AG04450 (cell line): ENCODE measurements at regions not wholly inside any gene's neighbourhood (a gene's known extent, or its start where the extent isn't known, plus 50 kb on each side); places are given as distances from the start of the nearest gene placed in this dataset.

Source experiments
- CTCF ChIA-PET: fragments of 300-600, 350-600 bp; formaldehyde crosslinking; extraction: SDS; loops from one replicate; lab custom pipeline; 2022; ENCODE audit warnings: antibody characterized with exemption, inconsistent platforms; lab: Charles Lee
- POLR2A ChIA-PET: fragments of 350-600 bp; formaldehyde crosslinking; extraction: SDS; loops from one replicate; lab custom pipeline; 2021; ENCODE audit warnings: antibody characterized with exemption, inconsistent platforms; lab: Yijun Ruan, JAX
- DNase-seq: peaks from one replicate; pipeline ENCODE4 v3.0.0-alpha.2; 2011; ENCODE audit warnings: low read depth, low spot score
- H3K27ac ChIP-seq: one replicate; pipeline ENCODE4 v1.5.1; 2012; ENCODE audit warnings: low read depth, low read length, control low read depth
- H3K27me3 ChIP-seq: one replicate; pipeline ENCODE4 v1.6.0; 2012; ENCODE audit warnings: low read length; ENCODE audit not compliant: control insufficient read depth, insufficient read depth
- H3K4me3 ChIP-seq: 2 replicates; pipeline ENCODE4 v1.5.1; 2011; ENCODE audit warnings: mild to moderate bottlenecking, low read depth, low read length, control low read depth
- H3K9me3 ChIP-seq: 2 replicates; pipeline ENCODE4 v1.5.1; 2012; ENCODE audit warnings: low read length; ENCODE audit not compliant: control insufficient read depth, insufficient read depth
- CTCF ChIP-seq: IDR thresholded peaks from 2 replicates; pipeline ENCODE4 v1.5.1; 2011; ENCODE audit warnings: low read depth, low read length, control low read depth, inconsistent platforms

- Histone ChIP-seq H3K9me3 (no peaks in the 10 kb centered on the region), H3K27me3 (no peaks in the 10 kb centered on the region), H3K4me3 (no peak overlapping the region), H3K27ac (no peak overlapping the region)
- ChIA-PET CTCF (no interaction called here), POLR2A (no interaction called here)
- DNase-seq, result no peak
- TF ChIP-seq CTCF, result no peak
These were observed 406.9 kb upstream of the B3GALT2 start for GRCh38 chr1:193593147-193593885.

GRCh38 chr1:193592317-193592716 lies 405.9 kb upstream of the B3GALT2 start:
- ChIA-PET POLR2A (no interaction called here), CTCF (no interaction called here)
- H3K27ac ChIP-seq, result no peak overlapping the region
- H3K4me3 ChIP-seq, result no peak overlapping the region
- no peaks in the 10 kb centered on the region for H3K27me3 ChIP-seq
- DNase-seq, result no peak
- no peaks in the 10 kb centered on the region for H3K9me3 ChIP-seq
- TF ChIP-seq CTCF, result no peak

GRCh38 chr1:193590102-193590501 lies 403.7 kb upstream of the B3GALT2 start:
- ChIA-PET POLR2A (no interaction called here), CTCF (no interaction called here)
- no peak for DNase-seq
- Histone ChIP-seq H3K27me3 (no peaks in the 10 kb centered on the region), H3K27ac (no peak overlapping the region), H3K9me3 (no peaks in the 10 kb centered on the region), H3K4me3 (no peak overlapping the region)
- TF ChIP-seq CTCF, result no peak

- Histone ChIP-seq H3K4me3 (no peak overlapping the region), H3K9me3 (no peaks in the 10 kb centered on the region), H3K27ac (no peak overlapping the region), H3K27me3 (no peaks in the 10 kb centered on the region)
- no peak for TF ChIP-seq CTCF
- peak; percentile 4 for DNase-seq
- POLR2A ChIA-PET, result no interaction called here
- CTCF ChIA-PET, result no interaction called here
These were observed 403.2 kb upstream of the B3GALT2 start for GRCh38 chr1:193589597-193590040.

GRCh38 chr1:193588311-193589082 lies 402.1 kb upstream of the B3GALT2 start:
- ChIA-PET CTCF (no interaction called here), POLR2A (no interaction called here)
- Histone ChIP-seq H3K4me3 (no peak overlapping the region), H3K9me3 (no peaks in the 10 kb centered on the region), H3K27me3 (no peaks in the 10 kb centered on the region), H3K27ac (no peak overlapping the region)
- no peak for TF ChIP-seq CTCF
- no peak for DNase-seq
